ENCODE measurements at regions not wholly inside any gene's neighbourhood (a gene's known extent, or its start where the extent isn't known, plus 50 kb on each side); places are given as distances from the start of the nearest gene placed in this dataset.

GRCh38 chr9:18397076-18397475 is 76.9 kb upstream of the ADAMTSL1 start:
- no peak overlapping the region for H3K27ac ChIP-seq
- no peak for TF ChIP-seq CTCF (conservative IDR thresholded peaks at IDR 0.05)

- H3K27ac ChIP-seq: no peak overlapping the region
- no peak for TF ChIP-seq CTCF (conservative IDR thresholded peaks at IDR 0.05)
These were observed 75.9 kb upstream of the ADAMTSL1 start for GRCh38 chr9:18398038-18398437.

GRCh38 chr9:18404434-18405029 is 69.4 kb upstream of the ADAMTSL1 start:
- no peak for TF ChIP-seq CTCF (conservative IDR thresholded peaks at IDR 0.05)
- H3K27ac ChIP-seq: no peak overlapping the region

- TF ChIP-seq CTCF (conservative IDR thresholded peaks at IDR 0.05): no peak
- no peak overlapping the region for H3K27ac ChIP-seq
These were observed 68.7 kb upstream of the ADAMTSL1 start for GRCh38 chr9:18405240-18405639.

GRCh38 chr9:18410983-18411382 is 63.0 kb upstream of the ADAMTSL1 start:
- no peak for TF ChIP-seq CTCF (conservative IDR thresholded peaks at IDR 0.05)
- H3K27ac ChIP-seq: no peak overlapping the region

- TF ChIP-seq CTCF (conservative IDR thresholded peaks at IDR 0.05): no peak
- H3K27ac ChIP-seq: no peak overlapping the region
These were observed 52.6 kb upstream of the ADAMTSL1 start for GRCh38 chr9:18421391-18421790.

GRCh38 chr9:18422296-18423036 is 51.5 kb upstream of the ADAMTSL1 start:
- no peak for TF ChIP-seq CTCF (conservative IDR thresholded peaks at IDR 0.05)
- H3K27ac ChIP-seq: no peak overlapping the region

All from VCaP (cell line).